ENCODE measurements at regions not wholly inside any gene's neighbourhood (a gene's known extent, or its start where the extent isn't known, plus 50 kb on each side); places are given as distances from the start of the nearest gene placed in this dataset.
"Not testable (repeated sequence)": the region's sequence is repeated elsewhere in the genome, so short reads cannot be mapped to it uniquely, and the experiment has no call there.

DNA sequence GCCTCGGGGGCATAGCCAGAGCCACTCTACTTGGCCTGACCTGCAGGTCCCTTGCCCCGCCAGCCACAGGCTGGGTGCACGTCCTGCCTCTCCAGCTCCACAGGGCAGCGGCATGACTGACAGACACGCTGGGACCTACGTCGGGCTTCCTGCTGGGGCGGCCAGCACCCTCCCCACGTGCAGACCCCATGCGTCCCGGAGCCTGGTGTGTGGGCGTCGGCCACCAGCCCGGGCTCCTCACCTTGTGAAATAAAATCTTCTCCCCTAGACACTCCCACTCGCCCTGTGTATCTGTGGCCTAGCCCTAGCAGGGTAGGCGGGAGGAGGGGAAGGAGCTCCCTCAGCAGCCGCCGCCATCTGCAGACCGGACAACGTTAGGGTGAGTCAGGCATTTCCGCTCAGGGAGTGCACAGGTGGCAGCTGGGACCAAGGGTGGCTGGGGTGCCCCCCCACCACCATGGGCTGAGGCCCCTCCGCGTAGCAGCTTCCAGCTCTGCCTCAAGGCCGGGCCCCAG lies 119.5 kb downstream of the IGLL1 start:
- not testable (repeated sequence) for TF ChIP-seq RAD21 (conservative IDR thresholded peaks at IDR 0.05 in 1 of 2, IDR thresholded peaks at IDR 0.05 in 1 of 2); ESRRA (IDR thresholded peaks at IDR 0.05; ENCODE audit: borderline replicate concordance, low read length); ZFP36 (IDR thresholded peaks at IDR 0.05; ENCODE audit: borderline replicate concordance, partially characterized antibody); JUN (IDR thresholded peaks at IDR 0.05); KDM1A (IDR thresholded peaks at IDR 0.05; ENCODE audit: low read depth)
- TF ChIP-seq, protein P1, sequence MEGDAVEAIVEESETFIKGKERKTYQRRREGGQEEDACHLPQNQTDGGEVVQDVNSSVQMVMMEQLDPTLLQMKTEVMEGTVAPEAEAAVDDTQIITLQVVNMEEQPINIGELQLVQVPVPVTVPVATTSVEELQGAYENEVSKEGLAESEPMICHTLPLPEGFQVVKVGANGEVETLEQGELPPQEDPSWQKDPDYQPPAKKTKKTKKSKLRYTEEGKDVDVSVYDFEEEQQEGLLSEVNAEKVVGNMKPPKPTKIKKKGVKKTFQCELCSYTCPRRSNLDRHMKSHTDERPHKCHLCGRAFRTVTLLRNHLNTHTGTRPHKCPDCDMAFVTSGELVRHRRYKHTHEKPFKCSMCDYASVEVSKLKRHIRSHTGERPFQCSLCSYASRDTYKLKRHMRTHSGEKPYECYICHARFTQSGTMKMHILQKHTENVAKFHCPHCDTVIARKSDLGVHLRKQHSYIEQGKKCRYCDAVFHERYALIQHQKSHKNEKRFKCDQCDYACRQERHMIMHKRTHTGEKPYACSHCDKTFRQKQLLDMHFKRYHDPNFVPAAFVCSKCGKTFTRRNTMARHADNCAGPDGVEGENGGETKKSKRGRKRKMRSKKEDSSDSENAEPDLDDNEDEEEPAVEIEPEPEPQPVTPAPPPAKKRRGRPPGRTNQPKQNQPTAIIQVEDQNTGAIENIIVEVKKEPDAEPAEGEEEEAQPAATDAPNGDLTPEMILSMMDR (IDR thresholded peaks at IDR 0.05) = not testable (repeated sequence)
- TF ChIP-seq, protein P2, sequence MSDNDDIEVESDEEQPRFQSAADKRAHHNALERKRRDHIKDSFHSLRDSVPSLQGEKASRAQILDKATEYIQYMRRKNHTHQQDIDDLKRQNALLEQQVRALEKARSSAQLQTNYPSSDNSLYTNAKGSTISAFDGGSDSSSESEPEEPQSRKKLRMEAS (IDR thresholded peaks at IDR 0.05) = not testable (repeated sequence)

Measured in A549 (cell line).